D721Med (cell line): ENCODE measurements at regions not wholly inside any gene's neighbourhood (a gene's known extent, or its start where the extent isn't known, plus 50 kb on each side); places are given as distances from the start of the nearest gene placed in this dataset.

Source experiments
- DNase-seq: peaks from one replicate; pipeline ENCODE4 v3.0.0; 2011; ENCODE audit warnings: low spot score; ENCODE audit not compliant: insufficient read length
- FAIRE-seq: peaks from 2 replicates; lab custom pipeline; 2011; peaks lifted over from hg19 to GRCh38; lab: Jason Lieb, UNC
- CTCF ChIP-seq: IDR thresholded peaks from 2 replicates; pipeline ENCODE4 v1.5.1; 2012; ENCODE audit warnings: mild to moderate bottlenecking, control low read depth; ENCODE audit not compliant: insufficient read depth; ENCODE audit errors: missing control alignments

DNA sequence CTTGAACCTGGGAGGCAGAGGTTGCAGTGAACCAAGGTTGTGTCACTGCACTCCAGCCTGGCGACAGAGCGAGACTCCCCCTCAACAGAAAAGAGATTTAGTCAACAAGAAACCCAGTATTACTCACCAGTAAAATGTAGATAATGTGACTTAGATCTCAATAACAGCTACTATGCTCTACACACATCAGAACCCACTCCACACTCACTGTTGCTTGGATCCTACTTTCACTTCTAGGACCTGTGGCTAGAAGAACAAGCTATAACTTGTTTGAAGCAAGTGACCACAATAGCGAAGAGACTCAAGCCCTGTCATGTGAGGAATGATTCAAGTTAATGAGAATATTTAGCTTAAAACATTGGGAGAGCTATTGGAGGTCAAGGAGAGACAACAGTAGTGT, 100.7 kb downstream of the ANXA2 start:
- no peak for TF ChIP-seq CTCF
- DNase-seq (no peak), FAIRE-seq (no peak)
